Activated T-cell treated with anti-CD3 and anti-CD28 coated beads, Interleukin-2, amount 50 U/mL, for 72 hours (primary cell): ENCODE measurements at regions not wholly inside any gene's neighbourhood (a gene's known extent, or its start where the extent isn't known, plus 50 kb on each side); places are given as distances from the start of the nearest gene placed in this dataset.

Experiments used
- ATAC-seq, 2 donors: fragments of 150-1000 bp; cut with Tn5 transposase; replicated peaks in 1 of 2; 2 replicates each; pipeline ENCODE4 v1.10.0; 2021; ENCODE audit warnings: moderate library complexity in 2 of 2, mild to moderate bottlenecking in 1 of 2
- DNase-seq, 2 donors: peaks; one replicate each; pipeline ENCODE4 v3.0.0; 2021 to 2022; ENCODE audit warnings: mixed read lengths in 1 of 2
- H3K27ac Mint-ChIP-seq: one replicate; pipeline ENCODE4 v1.8.0; 2022; ENCODE audit warnings: mild to moderate bottlenecking, moderate library complexity, mixed read lengths
- H3K27me3 Mint-ChIP-seq: one replicate; pipeline ENCODE4 v1.8.0; 2022; ENCODE audit warnings: low read depth, mixed read lengths
- H3K36me3 Mint-ChIP-seq, 2 donors: one replicate each; pipeline ENCODE4 v1.8.0; 2022; ENCODE audit warnings: mixed read lengths in 2 of 2, mild to moderate bottlenecking in 1 of 2; ENCODE audit not compliant: insufficient read depth in 2 of 2
- H3K4me1 Mint-ChIP-seq: one replicate; pipeline ENCODE4 v1.8.0; 2022; ENCODE audit warnings: low read depth, mixed read lengths
- H3K4me3 Mint-ChIP-seq, 2 donors: one replicate each; pipeline ENCODE4 v1.8.0; 2022; ENCODE audit warnings: mild to moderate bottlenecking in 2 of 2, mixed read lengths in 2 of 2, moderate library complexity in 2 of 2
- H3K9me3 Mint-ChIP-seq, 2 donors: one replicate each; pipeline ENCODE4 v1.8.0; 2022; ENCODE audit warnings: mixed read lengths in 2 of 2

DNA sequence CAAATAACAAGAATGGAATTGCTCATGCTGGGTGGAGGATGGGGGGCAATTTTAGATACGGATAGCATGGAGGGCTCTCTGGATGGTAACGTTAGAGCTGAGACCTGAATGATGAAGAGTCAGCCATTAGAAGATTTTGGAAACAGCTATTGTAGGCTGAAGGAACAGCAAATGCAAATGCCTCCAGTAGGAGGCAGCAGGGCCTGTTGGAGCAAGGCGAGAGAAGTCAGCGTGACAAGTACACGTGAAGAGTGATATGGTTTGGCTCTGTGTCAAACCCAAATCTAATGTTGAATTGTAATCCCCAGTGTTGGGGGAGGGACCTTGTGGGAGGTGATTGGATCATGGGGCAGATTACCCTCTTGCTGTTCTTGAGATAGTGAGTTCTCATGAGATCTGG lies 59.3 kb upstream of the SOD3 start:
- Mint-ChIP-seq H3K4me3 (no peak overlapping the region), H3K9me3 (peaks cover 5 to 10% of the 10 kb centered on the region in 2 donors), H3K36me3 (peaks cover 3% of the 10 kb centered on the region in 2 donors), H3K27ac (no peak overlapping the region), H3K4me1 (no peaks in the 10 kb centered on the region), H3K27me3 (no peaks in the 10 kb centered on the region)
- DNase-seq: no peak
- no peak for ATAC-seq

DNA sequence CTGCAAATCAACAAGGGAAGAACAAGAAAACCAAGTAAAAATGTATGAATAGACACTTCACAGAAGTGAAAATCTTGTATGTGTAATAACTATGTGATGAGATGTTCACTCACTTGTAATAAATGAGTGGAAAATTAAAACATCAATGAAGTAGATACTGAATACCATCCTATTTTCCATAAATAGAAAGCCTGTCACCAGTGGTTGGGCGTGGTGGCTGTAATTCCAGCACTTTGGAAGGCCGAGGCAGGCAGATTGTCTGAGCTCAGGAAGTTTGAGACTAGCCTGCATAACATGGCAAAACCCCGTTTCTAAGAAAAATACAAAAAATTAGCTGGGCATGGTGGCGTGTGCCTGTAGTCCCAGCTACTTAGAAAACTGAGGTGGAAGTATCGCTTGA lies 53.5 kb upstream of the SOD3 start:
- DNase-seq: no peak
- peaks cover 4 to 6% of the 10 kb centered on the region in 2 donors for H3K9me3 Mint-ChIP-seq
- no peak overlapping the region for H3K27ac Mint-ChIP-seq
- H3K4me3 Mint-ChIP-seq: no peak overlapping the region
- no peaks in the 10 kb centered on the region for H3K27me3 Mint-ChIP-seq
- H3K36me3 Mint-ChIP-seq: peaks cover under 1 to 3% of the 10 kb centered on the region in 2 donors
- H3K4me1 Mint-ChIP-seq: no peaks in the 10 kb centered on the region
- ATAC-seq: no peak

DNA sequence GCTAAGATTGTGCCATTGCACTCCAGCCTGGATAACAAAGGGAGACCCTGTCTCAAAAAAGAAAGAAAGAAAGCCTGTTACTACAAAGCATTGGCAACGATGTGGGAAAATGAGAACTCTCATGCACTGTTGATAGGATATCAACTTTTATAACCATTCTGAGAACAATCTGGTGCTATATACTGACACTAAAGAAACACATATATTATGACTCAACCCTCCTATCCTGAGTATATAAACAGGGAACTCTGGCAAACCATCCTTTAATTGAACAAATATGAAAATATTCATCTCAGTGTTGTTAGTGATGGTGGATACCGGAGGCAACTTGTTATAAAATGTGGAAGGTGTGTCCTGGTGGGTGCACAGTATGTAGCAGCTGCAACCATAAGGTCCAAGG lies 53.0 kb upstream of the SOD3 start:
- DNase-seq (no peak), ATAC-seq (no peak)
- no peaks in the 10 kb centered on the region for H3K27me3 Mint-ChIP-seq
- H3K4me3 Mint-ChIP-seq: no peak overlapping the region
- peaks cover 3 to 4% of the 10 kb centered on the region in 2 donors for H3K9me3 Mint-ChIP-seq
- no peak overlapping the region for H3K27ac Mint-ChIP-seq
- no peaks in the 10 kb centered on the region for H3K4me1 Mint-ChIP-seq
- no peaks in the 10 kb centered on the region for H3K36me3 Mint-ChIP-seq

DNA sequence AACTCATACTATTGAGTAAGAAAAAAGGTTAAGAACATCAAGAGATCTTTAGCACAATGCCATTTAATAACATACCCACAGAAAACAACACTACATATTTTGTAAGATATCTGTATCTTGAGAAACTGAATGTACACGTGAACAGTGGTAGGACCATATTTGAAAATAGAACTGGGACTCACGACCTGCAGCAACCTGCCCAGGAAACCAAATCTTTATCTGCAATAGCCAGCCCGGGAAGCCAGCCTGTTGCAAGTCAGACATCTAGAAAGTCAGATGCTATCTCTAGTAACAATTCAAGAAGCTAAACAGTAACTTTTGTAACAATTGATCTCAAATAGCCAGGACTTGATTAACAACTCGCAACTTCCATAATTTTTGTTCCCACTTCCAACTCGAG lies 52.6 kb upstream of the SOD3 start:
- peaks cover 3% of the 10 kb centered on the region in 2 donors for H3K9me3 Mint-ChIP-seq
- H3K36me3 Mint-ChIP-seq: no peaks in the 10 kb centered on the region
- H3K27ac Mint-ChIP-seq: no peak overlapping the region
- no peak overlapping the region for H3K4me3 Mint-ChIP-seq
- no peak for DNase-seq
- H3K27me3 Mint-ChIP-seq: no peaks in the 10 kb centered on the region
- no peak for ATAC-seq
- H3K4me1 Mint-ChIP-seq: no peaks in the 10 kb centered on the region

DNA sequence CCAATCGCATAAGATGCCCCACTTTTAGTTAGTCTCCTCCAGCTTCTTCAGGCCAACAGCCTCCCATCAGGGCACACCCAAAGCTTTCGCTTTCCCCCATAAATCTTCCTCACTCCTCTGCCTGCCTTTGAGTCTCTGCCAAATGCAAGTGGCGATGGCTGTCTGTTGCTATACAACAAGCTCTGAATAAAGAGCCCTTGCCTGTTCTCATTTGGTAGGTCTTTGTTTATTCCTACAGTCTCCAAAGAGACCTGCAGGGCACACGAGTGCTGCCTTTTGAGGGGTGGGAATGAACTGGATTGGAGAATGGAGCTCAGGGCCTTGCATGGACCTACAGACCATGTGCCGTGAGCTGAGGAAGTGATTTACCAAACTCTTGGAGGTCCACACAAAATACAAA lies 52.2 kb upstream of the SOD3 start:
- Mint-ChIP-seq H3K9me3 (peaks cover 2% of the 10 kb centered on the region in 2 donors), H3K27me3 (no peaks in the 10 kb centered on the region), H3K4me3 (no peak overlapping the region), H3K36me3 (no peaks in the 10 kb centered on the region), H3K4me1 (no peaks in the 10 kb centered on the region), H3K27ac (no peak overlapping the region)
- no peak for ATAC-seq
- DNase-seq: no peak

DNA sequence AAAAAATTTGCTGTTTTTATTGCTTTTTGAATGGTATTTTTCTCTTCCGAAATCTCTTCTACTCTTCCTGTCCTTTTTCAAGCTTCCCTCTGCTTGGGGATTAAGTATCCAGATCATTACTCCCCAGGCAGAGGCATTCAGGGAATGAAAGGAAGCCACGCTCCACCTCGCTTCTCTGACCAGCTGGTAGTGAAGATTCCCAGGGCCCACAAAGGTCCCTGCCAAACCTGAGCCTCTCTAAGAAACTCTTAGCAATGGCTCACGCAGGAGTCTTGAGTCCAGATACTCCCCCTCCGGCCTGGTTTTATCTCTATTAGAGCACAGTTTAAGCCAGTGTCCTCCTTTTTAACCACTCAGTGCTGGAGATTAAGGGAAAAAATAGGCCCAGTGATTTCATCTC lies 51.4 kb upstream of the SOD3 start:
- H3K27me3 Mint-ChIP-seq: no peaks in the 10 kb centered on the region
- no peaks in the 10 kb centered on the region for H3K9me3 Mint-ChIP-seq
- H3K36me3 Mint-ChIP-seq: no peaks in the 10 kb centered on the region
- H3K27ac Mint-ChIP-seq: no peak overlapping the region
- H3K4me1 Mint-ChIP-seq: no peaks in the 10 kb centered on the region
- no peak overlapping the region for H3K4me3 Mint-ChIP-seq
- no peak for ATAC-seq
- no peak for DNase-seq

DNA sequence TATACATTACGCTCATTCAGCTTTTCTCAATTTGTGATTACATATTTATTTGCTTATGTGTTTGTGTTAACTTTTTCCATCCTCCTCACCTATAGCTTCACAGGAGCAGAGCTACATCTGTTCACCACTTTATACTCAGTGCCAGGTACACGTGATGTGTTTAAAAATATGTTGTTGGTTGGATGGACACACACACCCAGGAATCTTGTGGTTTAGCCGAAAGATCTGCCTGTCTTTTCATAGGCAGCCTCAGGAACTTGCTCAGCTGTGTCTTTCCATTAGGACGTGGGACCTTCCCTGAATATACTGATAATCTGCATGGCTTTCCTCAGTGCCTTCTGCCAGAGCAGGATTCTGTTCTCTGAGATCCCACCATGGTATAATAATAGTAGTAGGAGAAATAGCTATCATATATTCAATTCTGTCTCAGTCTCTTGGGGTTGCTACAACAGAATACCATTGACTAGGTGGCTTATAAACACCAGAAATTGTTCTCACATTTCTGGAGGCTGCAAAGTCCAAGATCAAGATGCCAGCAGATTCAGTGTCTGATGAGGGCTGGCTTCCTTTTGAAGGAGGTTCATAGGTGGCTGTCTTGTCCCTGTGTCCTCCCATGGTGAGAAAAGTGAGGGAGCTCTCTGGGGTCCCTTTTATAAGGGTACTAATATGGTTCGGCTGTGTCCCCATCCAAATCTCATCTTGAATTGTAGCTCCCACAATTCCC lies 50.0 kb upstream of the SOD3 start:
- H3K9me3 Mint-ChIP-seq: no peaks in the 10 kb centered on the region

More for the DNA sequence above, 50.0 kb upstream of the SOD3 start:
- Mint-ChIP-seq H3K36me3 (no peaks in the 10 kb centered on the region), H3K4me1 (no peaks in the 10 kb centered on the region), H3K27me3 (no peaks in the 10 kb centered on the region), H3K27ac (no peak overlapping the region), H3K4me3 (no peak overlapping the region)
- no peak for ATAC-seq
- no peak for DNase-seq
